GM19023 (cell line): ENCODE measurements at regions not wholly inside any gene's neighbourhood (a gene's known extent, or its start where the extent isn't known, plus 50 kb on each side); places are given as distances from the start of the nearest gene placed in this dataset.

Experiments used
- ATAC-seq: cut with Tn5 transposase; IDR thresholded peaks from one replicate; pipeline ENCODE4 v1.9.1; 2021; ENCODE audit warnings: mild to moderate bottlenecking, moderate library complexity; ENCODE audit not compliant: unreplicated experiment

DNA sequence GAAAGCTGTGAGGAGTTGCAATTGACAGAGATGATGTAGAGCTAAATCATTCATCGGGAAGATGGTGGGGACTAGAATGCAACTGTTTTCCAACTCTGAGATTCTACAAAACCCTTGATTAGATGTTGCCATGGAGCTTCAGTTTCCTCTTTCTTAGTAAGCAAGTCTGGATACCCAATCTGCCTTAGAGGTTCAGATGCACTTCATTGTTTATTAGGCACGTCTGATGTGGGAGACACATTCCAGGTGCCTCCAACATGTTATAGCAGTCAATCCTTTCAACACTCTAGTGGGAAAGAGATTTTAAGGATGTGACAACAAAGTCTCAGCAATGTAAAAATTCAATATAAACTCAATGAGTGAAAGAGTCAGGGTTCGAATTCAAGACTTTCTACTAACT lies 291.3 kb upstream of the PHYHIPL start:
- no peak for ATAC-seq

DNA sequence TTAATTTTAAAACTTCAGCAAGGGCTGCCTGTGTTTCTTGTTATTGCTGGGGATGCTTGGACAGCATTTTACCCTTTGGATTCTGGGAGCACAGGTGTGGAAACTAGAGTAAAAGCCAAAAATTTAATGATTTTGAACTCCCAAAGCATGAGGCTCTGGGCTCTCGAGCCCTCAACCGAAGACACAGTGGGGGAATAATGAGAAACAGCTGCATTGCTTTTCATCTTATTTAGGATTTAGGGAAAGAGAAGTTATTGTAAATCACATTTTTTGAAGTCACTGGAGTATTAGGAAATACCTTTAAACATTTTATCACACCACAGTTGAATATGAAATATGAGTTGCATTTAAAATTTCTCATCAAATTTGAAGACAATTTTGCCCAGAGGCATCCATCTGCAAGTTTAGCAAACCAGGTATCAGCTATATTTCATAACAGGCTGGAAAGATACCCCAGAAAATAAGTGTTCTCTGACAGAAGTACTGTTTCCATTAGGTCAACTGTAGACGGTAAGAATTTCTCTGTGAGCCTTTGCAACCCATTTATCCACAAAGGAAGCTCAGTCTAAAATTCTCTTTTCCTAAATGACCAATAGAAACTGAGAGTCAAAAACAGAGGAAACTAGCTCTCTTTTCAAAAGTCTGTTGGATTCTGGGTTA lies 290.6 kb upstream of the PHYHIPL start:
- no peak for ATAC-seq

GRCh38 chr10:58886406-58886805 lies 290.0 kb upstream of the PHYHIPL start:
- no peak for ATAC-seq

- no peak for ATAC-seq
Observed at GRCh38 chr10:58887474-58887873, 289.0 kb upstream of the PHYHIPL start.

DNA sequence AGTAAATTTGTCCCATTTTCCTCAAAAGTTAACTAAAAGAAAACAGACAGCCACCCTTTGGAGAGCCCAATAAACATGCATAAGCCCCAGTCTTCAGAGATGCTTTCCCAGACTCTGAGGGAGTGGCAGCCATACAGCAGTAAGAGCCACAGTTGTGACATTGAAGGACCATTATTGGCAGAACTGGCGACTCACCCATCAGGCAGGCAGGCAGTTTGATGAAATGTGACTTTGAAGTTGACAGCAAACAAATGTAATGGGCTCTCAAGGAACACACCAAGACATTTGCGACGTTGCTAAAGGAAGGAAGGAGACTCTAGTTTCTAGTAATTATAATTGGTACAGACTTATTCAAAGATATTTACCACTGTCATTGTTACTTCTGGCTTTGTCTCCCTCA lies 287.5 kb upstream of the PHYHIPL start:
- ATAC-seq: no peak

DNA sequence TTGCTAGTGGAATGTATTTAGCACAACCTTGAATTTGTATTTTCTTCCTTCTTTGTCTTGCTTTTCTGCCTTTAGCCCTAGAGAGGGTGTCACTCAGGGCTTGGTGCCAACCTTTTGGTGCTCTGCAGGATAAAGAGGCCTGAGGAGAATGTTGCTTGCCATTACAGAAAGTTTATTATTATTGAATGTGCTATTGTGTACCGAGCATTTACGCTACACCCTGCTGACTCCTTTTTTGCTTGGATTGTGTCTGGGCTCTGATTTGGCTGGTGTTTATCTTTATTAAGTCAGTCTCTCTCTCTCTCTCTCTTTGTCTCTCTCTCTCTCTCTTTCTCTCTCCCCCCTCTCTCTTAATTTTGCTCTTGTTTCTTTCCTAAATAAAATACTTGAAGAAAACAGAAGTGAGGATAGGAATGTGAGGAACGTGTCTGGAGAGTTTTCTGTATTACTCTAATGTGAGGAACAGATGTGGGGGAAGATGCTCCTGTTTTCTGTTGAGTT lies 284.4 kb upstream of the PHYHIPL start:
- no peak for ATAC-seq

GRCh38 chr10:58894929-58895328 lies 281.5 kb upstream of the PHYHIPL start:
- ATAC-seq: no peak

DNA sequence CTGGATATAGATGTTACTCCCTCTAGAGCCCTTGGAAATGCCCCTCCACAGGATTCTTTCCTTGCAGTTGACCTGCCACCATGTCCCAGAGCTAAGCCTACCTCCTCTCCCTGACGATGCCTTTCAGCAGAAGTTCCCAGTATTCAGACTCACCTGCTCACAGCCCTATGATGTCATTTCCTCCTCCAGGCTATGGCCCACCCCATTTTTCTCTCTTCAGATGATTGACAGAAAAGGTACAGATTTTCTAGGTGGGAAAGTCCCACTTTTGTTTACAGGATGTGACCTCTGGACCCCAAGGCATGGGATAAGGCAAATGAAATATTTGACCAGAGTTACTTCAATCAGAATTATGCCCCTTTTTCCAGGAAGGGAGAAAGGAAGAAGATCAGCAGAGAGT lies 280.2 kb upstream of the PHYHIPL start:
- ATAC-seq: no peak

- ATAC-seq: no peak
Observed at GRCh38 chr10:58897236-58897635, 279.2 kb upstream of the PHYHIPL start.

DNA sequence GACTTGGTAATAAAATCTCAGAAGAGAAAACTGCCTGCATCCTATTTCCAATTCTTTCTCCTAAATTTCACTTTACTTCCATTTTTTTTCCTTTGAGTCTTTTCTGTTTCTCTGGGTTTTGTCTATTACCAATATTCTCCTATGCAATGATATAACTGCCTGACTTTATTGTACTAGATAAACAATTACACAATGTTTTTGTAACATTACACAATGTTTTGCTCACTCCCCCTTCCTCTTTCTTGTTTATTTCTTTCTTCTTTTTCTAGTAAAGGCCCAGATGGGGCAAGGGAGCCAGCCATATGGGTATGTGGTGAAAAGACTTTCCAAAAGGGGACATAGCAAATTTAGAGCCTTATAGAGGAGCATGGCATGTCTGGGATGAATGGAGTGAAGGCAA lies 278.7 kb upstream of the PHYHIPL start:
- ATAC-seq: no peak

DNA sequence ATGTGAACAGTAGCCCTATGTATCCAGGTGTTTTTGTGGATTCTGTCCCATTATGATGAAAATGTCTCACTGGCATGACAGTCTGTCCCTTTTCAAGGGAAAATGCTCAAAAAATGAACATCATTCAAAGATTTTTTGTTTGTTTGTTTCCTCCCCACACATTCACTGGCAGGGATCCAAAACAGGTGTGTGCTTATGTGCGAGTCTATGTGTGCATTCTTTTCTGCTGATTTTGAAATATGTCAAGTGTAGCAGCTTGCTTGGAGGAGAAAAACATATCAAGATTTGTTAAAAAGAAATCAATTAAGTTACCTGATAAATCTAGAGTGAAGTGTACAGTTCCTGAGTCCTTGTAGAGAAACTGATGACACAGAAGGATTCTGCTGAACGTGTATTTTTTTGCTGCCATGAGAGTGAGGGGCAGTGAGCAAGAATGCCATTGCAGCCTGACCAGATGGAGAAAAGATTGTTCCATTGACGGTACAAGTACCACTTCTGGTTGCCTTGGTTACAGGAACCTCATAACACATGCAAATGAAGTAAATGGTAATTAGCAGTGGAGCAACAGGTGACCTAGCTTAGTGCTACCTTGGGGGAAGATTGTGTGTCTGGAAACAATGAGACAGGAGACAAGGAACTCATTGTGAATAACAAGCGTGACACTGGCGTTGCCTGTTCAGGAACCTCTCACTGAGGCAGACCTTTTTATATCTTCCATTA lies 277.4 kb upstream of the PHYHIPL start:
- no peak for ATAC-seq

- no peak for ATAC-seq
Observed at GRCh38 chr10:58901092-58901646, 275.3 kb upstream of the PHYHIPL start.

DNA sequence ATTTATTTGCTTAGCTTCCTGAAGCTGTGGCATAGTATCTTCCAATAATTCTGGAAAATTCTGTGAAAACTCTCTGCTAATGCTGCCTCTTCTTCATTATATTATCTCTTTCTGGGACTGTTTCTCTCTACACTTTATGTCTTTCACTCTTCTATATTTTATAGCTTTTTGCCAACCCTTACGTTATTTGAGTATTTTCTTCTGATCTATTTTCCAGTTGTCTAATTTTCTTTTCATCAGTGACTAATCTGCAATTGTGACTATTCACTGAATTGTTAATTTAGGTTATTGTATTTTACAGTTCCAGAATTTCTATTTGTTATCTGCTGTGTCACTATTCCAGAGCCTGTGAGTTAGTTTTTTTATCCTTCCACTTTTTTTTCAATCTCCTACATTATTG lies 273.4 kb upstream of the PHYHIPL start:
- ATAC-seq: no peak

GRCh38 chr10:58909881-58910280 lies 266.6 kb upstream of the PHYHIPL start:
- no peak for ATAC-seq

DNA sequence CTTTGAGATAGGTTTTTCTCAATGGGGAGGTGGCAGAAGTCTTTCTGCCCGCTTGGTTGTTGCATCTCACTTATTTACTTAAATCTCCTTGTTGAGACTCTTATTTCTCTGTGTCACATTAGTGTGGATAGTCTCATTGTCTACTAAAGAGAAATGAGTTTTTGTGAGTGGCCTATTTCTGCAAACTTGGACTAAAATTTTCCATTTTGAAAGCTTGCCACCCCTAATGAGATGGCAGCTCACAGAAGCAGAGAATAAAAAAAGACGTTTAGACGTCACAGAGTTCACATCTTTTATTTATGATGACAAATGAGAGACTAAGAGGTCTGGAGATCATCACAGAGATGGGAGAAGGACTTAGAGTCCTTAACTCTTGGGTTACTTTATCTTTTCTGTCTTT lies 262.7 kb upstream of the PHYHIPL start:
- ATAC-seq: no peak

- ATAC-seq: no peak
Observed at GRCh38 chr10:58918887-58919286, 257.6 kb upstream of the PHYHIPL start.

GRCh38 chr10:58919927-58920654 lies 256.4 kb upstream of the PHYHIPL start:
- no peak for ATAC-seq

- ATAC-seq: no peak
Observed at GRCh38 chr10:58920655-58921003, 255.8 kb upstream of the PHYHIPL start.

DNA sequence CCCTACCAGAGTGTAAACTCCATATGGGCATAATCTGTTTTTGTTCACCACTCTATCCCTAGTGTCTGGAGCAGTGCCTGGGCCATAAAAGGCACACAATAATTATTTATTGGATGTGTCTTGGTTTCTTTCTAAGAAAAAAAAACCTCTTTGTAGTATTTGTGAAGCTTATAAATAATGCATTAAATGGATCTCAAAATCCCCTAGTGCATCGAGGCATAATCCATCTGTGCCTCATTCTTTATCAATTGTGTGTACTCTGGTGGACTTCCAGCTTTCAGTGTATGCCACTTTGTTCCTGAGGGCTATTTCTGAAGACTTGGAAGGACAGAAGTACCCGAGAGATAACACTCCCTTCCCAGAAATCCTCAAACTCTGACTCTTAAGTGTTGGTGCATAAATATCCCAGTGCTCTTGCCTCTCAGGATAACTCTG lies 255.0 kb upstream of the PHYHIPL start:
- no peak for ATAC-seq

- no peak for ATAC-seq
Observed at GRCh38 chr10:58925381-58925780, 251.1 kb upstream of the PHYHIPL start.

DNA sequence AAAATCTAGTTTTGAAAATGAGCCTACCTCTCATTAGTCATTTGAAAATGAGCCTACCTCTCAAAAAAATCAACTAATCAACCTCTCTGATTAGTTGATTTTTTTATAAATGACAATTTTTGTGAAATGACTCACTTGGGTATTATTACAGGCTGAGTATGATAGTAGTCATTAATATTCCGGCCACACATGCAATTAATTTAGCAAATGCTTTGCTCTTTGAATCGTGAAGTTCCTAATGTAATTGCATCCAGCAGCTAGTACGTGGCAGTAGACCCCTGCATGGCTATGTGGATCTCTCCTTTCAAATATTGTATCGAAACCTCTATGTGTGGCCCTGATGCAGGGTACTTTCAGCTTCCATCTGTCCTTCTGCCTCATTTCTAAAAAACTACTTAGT lies 245.9 kb upstream of the PHYHIPL start:
- ATAC-seq: no peak

DNA sequence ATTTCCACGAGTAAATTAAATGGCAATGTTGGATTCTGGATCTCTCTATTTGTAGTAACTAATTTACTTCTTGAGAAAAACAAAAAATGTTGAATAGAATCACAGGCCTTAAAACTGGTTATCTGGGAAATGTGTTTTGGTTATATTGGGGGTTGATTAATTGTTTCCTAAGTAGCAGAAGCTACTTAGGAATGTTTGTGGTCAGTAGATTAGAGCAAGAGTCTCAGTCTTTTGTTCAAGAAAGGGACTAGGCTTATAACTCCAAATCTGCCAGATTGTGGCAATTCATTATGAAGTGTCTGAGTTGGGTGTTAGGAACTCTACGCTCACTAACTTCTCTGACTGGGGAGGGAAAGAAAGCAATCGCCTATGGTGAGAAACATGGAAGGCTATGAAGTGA lies 244.3 kb upstream of the PHYHIPL start:
- no peak for ATAC-seq
